A549 (cell line): ENCODE measurements at regions not wholly inside any gene's neighbourhood (a gene's known extent, or its start where the extent isn't known, plus 50 kb on each side); places are given as distances from the start of the nearest gene placed in this dataset.

Experiments
- BHLHE40 ChIP-seq: IDR thresholded peaks from 2 replicates; pipeline ENCODE4 v1.6.1; 2012; ENCODE audit warnings: low read depth, low read length, inconsistent platforms
- JUN ChIP-seq, 2 experiments: fragments of >200 bp; sonication (Bioruptor Twin); formaldehyde crosslinking; IDR thresholded peaks; 2 replicates in 1 of 2; 3 replicates in 1 of 2; pipeline ENCODE4 v1.6.1; 2016 to 2017
- JUNB ChIP-seq: fragments of >200 bp; sonication (Bioruptor Twin); formaldehyde crosslinking; IDR thresholded peaks from 2 replicates; pipeline ENCODE4 v1.6.1; 2016
- KDM5A ChIP-seq: fragments of 200-600 bp; sonication (generic); IDR thresholded peaks from 2 replicates; pipeline ENCODE4 v1.6.1; 2016; ENCODE audit warnings: antibody characterized with exemption, mild to moderate bottlenecking
- POLR2A ChIP-seq: IDR thresholded peaks from 2 replicates; pipeline ENCODE4 v1.6.1; 2012; ENCODE audit warnings: mild to moderate bottlenecking, low read length
- RAD21 ChIP-seq, 2 experiments: fragments of >200 bp in 1 of 2; sonication (Bioruptor Twin) in 1 of 2; formaldehyde crosslinking in 1 of 2; IDR thresholded peaks in 1 of 2; conservative IDR thresholded peaks in 1 of 2; 2 replicates in 1 of 2; 3 replicates in 1 of 2; pipeline ENCODE4 v1.6.1; 2012 to 2018; ENCODE audit warnings: inconsistent platforms in 1 of 2
- RNF2 ChIP-seq: fragments of 200-600 bp; sonication (generic); IDR thresholded peaks from 2 replicates; pipeline ENCODE4 v1.6.1; 2016; ENCODE audit warnings: low read depth, mild to moderate bottlenecking, antibody characterized with exemption, moderate library complexity, borderline replicate concordance
- ZFP36 ChIP-seq: fragments of 450-650 bp; IDR thresholded peaks from 2 replicates; pipeline ENCODE4 v1.6.1; 2014; ENCODE audit warnings: borderline replicate concordance; ENCODE audit not compliant: partially characterized antibody
- TF ChIP-seq, protein P1 (sequence below): fragments of >200 bp; sonication (Bioruptor Twin); formaldehyde crosslinking; IDR thresholded peaks from 3 replicates; pipeline ENCODE4 v1.5.1; 2016
- TF ChIP-seq, protein P2 (sequence below): fragments of 450-650 bp; IDR thresholded peaks from 2 replicates; pipeline ENCODE4 v1.6.1; 2014; ENCODE audit warnings: antibody characterized with exemption
- TF ChIP-seq, protein P3 (sequence below): fragments of 150-350 bp; IDR thresholded peaks from 2 replicates; pipeline ENCODE4 v1.6.1; 2014; ENCODE audit warnings: low read depth, mild to moderate bottlenecking, low read length
- TF ChIP-seq, protein P4 (sequence below): fragments of 200-600 bp; sonication (generic); IDR thresholded peaks from 2 replicates; pipeline ENCODE4 v1.6.1; 2016; ENCODE audit warnings: antibody characterized with exemption, mild to moderate bottlenecking, moderate library complexity

DNA sequence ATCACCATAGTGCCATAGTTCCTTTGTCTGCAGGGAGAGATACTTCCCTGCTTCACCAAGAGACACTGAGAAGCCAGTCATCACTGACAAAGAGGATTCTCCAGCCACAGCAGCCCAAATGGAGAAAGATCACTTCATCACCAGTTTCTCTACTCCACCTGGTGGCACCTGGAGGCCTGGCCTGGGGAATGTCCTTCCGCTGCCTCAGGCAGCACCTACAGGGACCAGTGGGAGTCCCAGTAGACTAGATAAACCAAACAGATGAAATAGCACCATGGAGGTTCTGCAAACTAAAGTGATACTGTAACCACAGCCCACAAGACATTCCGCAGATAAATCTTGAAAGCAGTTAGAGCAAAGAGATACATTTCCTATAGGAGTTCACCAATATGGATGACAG is 266.5 kb downstream of the C6orf118 start:
- TF ChIP-seq POLR2A, result no peak
- no peak for TF ChIP-seq RAD21 (conservative IDR thresholded peaks at IDR 0.05 in 1 of 2, IDR thresholded peaks at IDR 0.05 in 1 of 2)
- TF ChIP-seq, protein P1, sequence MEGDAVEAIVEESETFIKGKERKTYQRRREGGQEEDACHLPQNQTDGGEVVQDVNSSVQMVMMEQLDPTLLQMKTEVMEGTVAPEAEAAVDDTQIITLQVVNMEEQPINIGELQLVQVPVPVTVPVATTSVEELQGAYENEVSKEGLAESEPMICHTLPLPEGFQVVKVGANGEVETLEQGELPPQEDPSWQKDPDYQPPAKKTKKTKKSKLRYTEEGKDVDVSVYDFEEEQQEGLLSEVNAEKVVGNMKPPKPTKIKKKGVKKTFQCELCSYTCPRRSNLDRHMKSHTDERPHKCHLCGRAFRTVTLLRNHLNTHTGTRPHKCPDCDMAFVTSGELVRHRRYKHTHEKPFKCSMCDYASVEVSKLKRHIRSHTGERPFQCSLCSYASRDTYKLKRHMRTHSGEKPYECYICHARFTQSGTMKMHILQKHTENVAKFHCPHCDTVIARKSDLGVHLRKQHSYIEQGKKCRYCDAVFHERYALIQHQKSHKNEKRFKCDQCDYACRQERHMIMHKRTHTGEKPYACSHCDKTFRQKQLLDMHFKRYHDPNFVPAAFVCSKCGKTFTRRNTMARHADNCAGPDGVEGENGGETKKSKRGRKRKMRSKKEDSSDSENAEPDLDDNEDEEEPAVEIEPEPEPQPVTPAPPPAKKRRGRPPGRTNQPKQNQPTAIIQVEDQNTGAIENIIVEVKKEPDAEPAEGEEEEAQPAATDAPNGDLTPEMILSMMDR, result no peak
- TF ChIP-seq KDM5A, result no peak
- TF ChIP-seq RNF2, result no peak
- TF ChIP-seq, protein P2, sequence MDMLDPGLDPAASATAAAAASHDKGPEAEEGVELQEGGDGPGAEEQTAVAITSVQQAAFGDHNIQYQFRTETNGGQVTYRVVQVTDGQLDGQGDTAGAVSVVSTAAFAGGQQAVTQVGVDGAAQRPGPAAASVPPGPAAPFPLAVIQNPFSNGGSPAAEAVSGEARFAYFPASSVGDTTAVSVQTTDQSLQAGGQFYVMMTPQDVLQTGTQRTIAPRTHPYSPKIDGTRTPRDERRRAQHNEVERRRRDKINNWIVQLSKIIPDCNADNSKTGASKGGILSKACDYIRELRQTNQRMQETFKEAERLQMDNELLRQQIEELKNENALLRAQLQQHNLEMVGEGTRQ, result no peak
- TF ChIP-seq BHLHE40, result no peak
- TF ChIP-seq ZFP36, result no peak
- TF ChIP-seq, protein P3, sequence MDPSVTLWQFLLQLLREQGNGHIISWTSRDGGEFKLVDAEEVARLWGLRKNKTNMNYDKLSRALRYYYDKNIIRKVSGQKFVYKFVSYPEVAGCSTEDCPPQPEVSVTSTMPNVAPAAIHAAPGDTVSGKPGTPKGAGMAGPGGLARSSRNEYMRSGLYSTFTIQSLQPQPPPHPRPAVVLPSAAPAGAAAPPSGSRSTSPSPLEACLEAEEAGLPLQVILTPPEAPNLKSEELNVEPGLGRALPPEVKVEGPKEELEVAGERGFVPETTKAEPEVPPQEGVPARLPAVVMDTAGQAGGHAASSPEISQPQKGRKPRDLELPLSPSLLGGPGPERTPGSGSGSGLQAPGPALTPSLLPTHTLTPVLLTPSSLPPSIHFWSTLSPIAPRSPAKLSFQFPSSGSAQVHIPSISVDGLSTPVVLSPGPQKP, result no peak
- no peak for TF ChIP-seq JUNB
- TF ChIP-seq, protein P4, sequence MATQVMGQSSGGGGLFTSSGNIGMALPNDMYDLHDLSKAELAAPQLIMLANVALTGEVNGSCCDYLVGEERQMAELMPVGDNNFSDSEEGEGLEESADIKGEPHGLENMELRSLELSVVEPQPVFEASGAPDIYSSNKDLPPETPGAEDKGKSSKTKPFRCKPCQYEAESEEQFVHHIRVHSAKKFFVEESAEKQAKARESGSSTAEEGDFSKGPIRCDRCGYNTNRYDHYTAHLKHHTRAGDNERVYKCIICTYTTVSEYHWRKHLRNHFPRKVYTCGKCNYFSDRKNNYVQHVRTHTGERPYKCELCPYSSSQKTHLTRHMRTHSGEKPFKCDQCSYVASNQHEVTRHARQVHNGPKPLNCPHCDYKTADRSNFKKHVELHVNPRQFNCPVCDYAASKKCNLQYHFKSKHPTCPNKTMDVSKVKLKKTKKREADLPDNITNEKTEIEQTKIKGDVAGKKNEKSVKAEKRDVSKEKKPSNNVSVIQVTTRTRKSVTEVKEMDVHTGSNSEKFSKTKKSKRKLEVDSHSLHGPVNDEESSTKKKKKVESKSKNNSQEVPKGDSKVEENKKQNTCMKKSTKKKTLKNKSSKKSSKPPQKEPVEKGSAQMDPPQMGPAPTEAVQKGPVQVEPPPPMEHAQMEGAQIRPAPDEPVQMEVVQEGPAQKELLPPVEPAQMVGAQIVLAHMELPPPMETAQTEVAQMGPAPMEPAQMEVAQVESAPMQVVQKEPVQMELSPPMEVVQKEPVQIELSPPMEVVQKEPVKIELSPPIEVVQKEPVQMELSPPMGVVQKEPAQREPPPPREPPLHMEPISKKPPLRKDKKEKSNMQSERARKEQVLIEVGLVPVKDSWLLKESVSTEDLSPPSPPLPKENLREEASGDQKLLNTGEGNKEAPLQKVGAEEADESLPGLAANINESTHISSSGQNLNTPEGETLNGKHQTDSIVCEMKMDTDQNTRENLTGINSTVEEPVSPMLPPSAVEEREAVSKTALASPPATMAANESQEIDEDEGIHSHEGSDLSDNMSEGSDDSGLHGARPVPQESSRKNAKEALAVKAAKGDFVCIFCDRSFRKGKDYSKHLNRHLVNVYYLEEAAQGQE, result no peak
- TF ChIP-seq JUN (IDR thresholded peaks at IDR 0.05), result no peak
